Parathyroid adenoma (tissue), 2 donors: ENCODE measurements at regions not wholly inside any gene's neighbourhood (a gene's known extent, or its start where the extent isn't known, plus 50 kb on each side); places are given as distances from the start of the nearest gene placed in this dataset.

ENCODE experiments used
- H2AFZ ChIP-seq: fragments of 300-600 bp; sonication (generic); one replicate; pipeline ENCODE4 v1.7.0; 2017; ENCODE audit warnings: antibody characterized with exemption, mild to moderate bottlenecking
- H3K27ac ChIP-seq: fragments of 300-600 bp; sonication (generic); one replicate; pipeline ENCODE4 v1.7.0; 2017
- H3K27me3 ChIP-seq: fragments of 300-600 bp; sonication (generic); one replicate; pipeline ENCODE4 v1.7.0; 2017; ENCODE audit warnings: low read length; ENCODE audit not compliant: control insufficient read depth, insufficient read depth
- H3K36me3 ChIP-seq: fragments of 300-600 bp; sonication (generic); one replicate; pipeline ENCODE4 v1.7.0; 2017; ENCODE audit warnings: low read length; ENCODE audit not compliant: control insufficient read depth, insufficient read depth
- H3K4me1 ChIP-seq: fragments of 300-600 bp; sonication (generic); one replicate; pipeline ENCODE4 v1.7.0; 2017; ENCODE audit warnings: control low read depth
- H3K4me2 ChIP-seq: fragments of 300-600 bp; sonication (generic); one replicate; pipeline ENCODE4 v1.7.0; 2017; ENCODE audit warnings: low read length
- H3K4me3 ChIP-seq: fragments of 300-600 bp; sonication (generic); one replicate; pipeline ENCODE4 v1.7.0; 2017; ENCODE audit warnings: low read depth, low read length
- H3K79me2 ChIP-seq: fragments of 300-600 bp; sonication (generic); one replicate; pipeline ENCODE4 v1.7.0; 2017; ENCODE audit warnings: control low read depth
- H3K9ac ChIP-seq: fragments of 300-600 bp; sonication (generic); one replicate; pipeline ENCODE4 v1.7.0; 2017; ENCODE audit warnings: mild to moderate bottlenecking
- H3K9me3 ChIP-seq: fragments of 300-600 bp; sonication (generic); one replicate; pipeline ENCODE4 v1.7.0; 2017; ENCODE audit warnings: low read length; ENCODE audit not compliant: control insufficient read depth
- TF ChIP-seq, protein P1 (sequence below): fragments of 300-600 bp; sonication (generic); IDR thresholded peaks from one replicate; pipeline ENCODE4 v1.7.0; 2017; ENCODE audit warnings: antibody characterized with exemption, mild to moderate bottlenecking
- donor health status: primary hyperparathyroidism.

DNA sequence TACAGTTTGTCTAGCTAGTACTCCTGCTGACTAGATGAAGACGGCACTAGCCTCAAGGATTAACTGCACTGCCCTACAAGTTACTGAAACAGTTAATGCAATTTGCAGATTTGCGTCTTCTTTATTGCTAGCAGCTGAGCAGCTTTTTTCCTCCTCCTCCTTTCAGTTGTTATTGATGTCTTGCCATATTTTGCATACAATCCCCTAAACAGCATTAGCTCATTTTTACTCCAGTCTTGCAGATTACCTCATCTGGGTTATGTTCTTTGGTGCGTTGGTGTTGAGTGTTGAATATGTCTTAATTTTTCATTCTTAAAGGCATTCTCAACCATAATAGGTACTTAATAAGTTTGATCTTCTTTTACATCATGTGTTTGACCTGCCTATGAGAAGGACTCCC is 363.4 kb upstream of the LYPLAL1 start:
- Histone ChIP-seq H3K27ac (no peak overlapping the region), H3K4me2 (no peak overlapping the region), H3K4me3 (no peak overlapping the region), H3K27me3 (no peaks in the 10 kb centered on the region), H2AFZ (no peak overlapping the region), H3K36me3 (no peaks in the 10 kb centered on the region), H3K79me2 (no peaks in the 10 kb centered on the region), H3K9ac (no peak overlapping the region), H3K4me1 (no peaks in the 10 kb centered on the region), H3K9me3 (no peaks in the 10 kb centered on the region)
- TF ChIP-seq, protein P1, sequence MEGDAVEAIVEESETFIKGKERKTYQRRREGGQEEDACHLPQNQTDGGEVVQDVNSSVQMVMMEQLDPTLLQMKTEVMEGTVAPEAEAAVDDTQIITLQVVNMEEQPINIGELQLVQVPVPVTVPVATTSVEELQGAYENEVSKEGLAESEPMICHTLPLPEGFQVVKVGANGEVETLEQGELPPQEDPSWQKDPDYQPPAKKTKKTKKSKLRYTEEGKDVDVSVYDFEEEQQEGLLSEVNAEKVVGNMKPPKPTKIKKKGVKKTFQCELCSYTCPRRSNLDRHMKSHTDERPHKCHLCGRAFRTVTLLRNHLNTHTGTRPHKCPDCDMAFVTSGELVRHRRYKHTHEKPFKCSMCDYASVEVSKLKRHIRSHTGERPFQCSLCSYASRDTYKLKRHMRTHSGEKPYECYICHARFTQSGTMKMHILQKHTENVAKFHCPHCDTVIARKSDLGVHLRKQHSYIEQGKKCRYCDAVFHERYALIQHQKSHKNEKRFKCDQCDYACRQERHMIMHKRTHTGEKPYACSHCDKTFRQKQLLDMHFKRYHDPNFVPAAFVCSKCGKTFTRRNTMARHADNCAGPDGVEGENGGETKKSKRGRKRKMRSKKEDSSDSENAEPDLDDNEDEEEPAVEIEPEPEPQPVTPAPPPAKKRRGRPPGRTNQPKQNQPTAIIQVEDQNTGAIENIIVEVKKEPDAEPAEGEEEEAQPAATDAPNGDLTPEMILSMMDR, result no peak

DNA sequence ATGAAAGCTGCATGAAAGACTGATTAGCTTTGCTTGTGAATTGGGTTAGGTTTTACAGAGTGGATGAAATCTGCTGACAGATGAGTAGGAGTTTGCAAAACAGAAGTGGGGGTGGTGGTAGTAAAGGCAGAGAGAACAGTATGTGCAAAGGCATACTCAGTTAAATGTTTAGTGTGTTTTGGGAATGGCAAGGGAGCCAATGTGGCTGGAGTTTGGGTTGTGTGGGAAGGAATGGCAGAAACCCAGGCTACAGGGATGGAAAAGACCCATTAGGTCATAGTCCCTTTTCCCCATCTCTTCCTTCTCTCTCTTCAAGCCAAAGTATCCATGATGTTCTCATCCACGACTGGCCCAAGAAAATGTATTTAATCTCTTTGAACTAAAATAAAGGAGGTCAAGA is 362.2 kb upstream of the LYPLAL1 start:
- Histone ChIP-seq H3K27me3 (no peaks in the 10 kb centered on the region), H3K79me2 (no peaks in the 10 kb centered on the region), H3K9me3 (no peaks in the 10 kb centered on the region), H3K4me2 (no peak overlapping the region), H3K27ac (no peak overlapping the region), H3K4me1 (no peaks in the 10 kb centered on the region), H3K4me3 (no peak overlapping the region), H3K36me3 (no peaks in the 10 kb centered on the region), H3K9ac (no peak overlapping the region), H2AFZ (no peak overlapping the region)
- TF ChIP-seq, protein P1, result no peak

DNA sequence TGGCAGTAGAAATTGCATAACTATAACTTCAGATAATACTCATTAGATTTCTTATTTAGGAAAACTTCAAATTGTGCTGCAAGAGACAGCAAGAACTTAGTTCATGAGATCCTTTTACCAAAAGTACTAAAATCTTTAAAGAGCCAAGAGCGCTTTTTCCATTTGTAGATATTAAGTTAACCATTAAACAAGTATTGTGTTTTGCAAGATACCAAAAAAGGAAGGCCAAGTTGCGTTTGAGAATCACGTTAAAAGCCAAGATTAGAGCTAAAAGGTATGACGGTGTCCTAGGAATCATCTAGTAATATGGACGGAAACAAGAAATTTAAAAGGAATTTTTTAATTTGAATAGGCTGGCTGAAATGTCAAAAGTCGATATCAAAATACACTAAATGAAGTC is 361.3 kb upstream of the LYPLAL1 start:
- TF ChIP-seq, protein P1, result no peak
- no peak overlapping the region for H3K4me3 ChIP-seq
- H3K4me2 ChIP-seq, result no peak overlapping the region
- no peaks in the 10 kb centered on the region for H3K79me2 ChIP-seq
- H3K9me3 ChIP-seq, result no peaks in the 10 kb centered on the region
- no peak overlapping the region for H3K27ac ChIP-seq
- no peak overlapping the region for H3K9ac ChIP-seq
- no peaks in the 10 kb centered on the region for H3K36me3 ChIP-seq
- H2AFZ ChIP-seq, result no peak overlapping the region
- H3K27me3 ChIP-seq, result no peaks in the 10 kb centered on the region
- no peaks in the 10 kb centered on the region for H3K4me1 ChIP-seq

DNA sequence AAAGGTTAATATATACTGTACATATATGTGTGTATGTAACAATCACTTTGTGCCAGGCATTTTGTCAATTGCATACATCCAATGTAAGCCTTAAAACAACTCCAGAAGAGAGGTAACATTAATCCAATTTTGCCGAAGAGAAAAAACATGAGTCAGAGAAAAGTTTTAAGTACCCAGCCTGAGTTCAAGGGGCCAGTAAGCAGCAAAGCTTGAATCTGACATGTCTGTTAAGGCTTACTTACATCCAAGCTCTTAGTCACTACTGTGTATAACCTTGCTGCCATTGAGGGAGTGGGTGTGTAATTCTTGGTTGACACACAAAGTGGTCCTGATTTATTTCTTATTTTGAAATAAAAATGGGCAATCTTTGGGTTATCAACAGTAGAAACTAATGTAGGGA is 360.4 kb upstream of the LYPLAL1 start:
- Histone ChIP-seq H3K4me1 (no peaks in the 10 kb centered on the region), H2AFZ (no peak overlapping the region), H3K36me3 (no peaks in the 10 kb centered on the region), H3K4me2 (no peak overlapping the region), H3K27ac (no peak overlapping the region), H3K79me2 (no peaks in the 10 kb centered on the region), H3K27me3 (no peaks in the 10 kb centered on the region), H3K4me3 (no peak overlapping the region), H3K9ac (no peak overlapping the region), H3K9me3 (no peaks in the 10 kb centered on the region)
- TF ChIP-seq, protein P1, result no peak

DNA sequence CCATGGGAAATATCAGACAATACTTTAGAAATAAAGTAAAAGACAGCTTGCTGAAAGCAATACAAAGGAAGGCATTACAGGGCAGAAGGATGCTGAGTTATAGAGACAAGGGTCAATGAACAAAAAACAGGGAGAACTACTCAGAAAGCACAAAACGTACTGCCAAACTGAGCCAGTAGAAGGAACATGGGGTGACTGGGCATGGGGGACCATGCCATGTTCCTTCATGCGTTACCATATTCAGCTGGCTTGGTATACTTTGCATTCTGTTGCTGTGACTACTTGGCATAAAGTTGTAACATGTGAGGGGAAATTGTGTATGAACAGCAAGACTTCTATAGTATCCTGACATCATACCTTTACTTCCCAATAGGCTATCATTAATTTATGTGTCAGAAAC is 358.6 kb upstream of the LYPLAL1 start:
- Histone ChIP-seq H3K9ac (no peak overlapping the region), H3K79me2 (no peaks in the 10 kb centered on the region), H3K27me3 (no peaks in the 10 kb centered on the region), H2AFZ (no peak overlapping the region), H3K4me2 (no peak overlapping the region), H3K27ac (no peak overlapping the region), H3K36me3 (no peaks in the 10 kb centered on the region), H3K4me1 (no peaks in the 10 kb centered on the region), H3K9me3 (no peaks in the 10 kb centered on the region), H3K4me3 (no peak overlapping the region)
- TF ChIP-seq, protein P1, result no peak
